ENCODE measurements at regions not wholly inside any gene's neighbourhood (a gene's known extent, or its start where the extent isn't known, plus 50 kb on each side); places are given as distances from the start of the nearest gene placed in this dataset.
"Not testable (repeated sequence)": the region's sequence is repeated elsewhere in the genome, so short reads cannot be mapped to it uniquely, and the experiment has no call there.

DNA sequence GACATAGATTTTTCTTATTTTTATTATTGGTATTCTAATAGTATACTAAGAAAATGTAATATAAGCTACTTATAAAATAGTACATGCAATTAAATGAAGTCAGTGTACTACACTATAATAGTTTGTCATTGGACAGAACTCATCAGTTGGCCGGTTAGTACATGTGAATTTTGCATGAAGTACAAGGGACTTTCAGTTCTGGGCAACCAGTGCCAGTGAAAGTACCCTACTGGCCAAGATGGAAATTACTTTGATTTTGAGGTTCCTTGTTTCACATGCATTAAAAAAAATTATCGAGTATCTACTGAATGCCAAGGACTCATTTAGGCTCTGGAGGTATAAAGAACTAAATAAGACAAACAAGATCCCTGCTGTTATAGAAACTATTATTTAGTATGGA lies 213.4 kb upstream of the ELL2 start:
- no peak for DNase-seq

DNA sequence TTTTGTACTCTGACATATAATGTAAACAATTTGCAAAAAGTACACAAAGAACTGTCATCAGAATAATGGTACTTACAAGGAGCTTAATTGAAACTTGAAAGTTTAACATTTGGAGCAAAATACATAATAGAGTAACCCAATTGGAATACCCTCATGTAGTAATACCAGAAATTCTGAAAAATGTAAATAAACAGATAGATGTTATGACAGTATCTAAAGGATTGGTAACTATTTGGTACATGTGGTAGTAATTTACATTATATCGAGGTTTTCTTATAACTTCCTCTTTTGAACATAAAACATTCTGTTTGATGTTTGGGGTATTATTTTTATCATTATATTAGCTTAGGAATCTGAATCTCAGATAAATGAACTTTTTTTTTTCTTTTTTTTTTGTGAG lies 211.7 kb upstream of the ELL2 start:
- no peak for DNase-seq

DNA sequence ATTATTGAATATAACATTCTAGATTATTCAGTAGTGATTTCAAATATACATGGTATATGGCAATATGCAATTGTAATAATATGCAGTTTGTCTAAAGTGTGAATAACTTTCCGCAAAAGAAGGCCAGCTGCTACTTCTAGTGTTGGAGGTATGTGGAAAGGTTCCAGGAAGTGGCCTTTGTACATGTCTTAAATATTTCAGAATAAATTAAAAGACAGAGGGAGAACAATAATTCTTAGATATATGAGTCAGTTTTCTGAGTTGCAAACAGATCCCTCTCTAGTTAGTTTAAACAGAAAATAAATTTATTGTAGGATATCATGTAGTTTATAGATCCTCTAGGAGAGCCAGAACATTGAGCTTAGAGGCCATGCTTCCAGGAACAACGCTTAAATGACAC lies 210.8 kb upstream of the ELL2 start:
- no peak for DNase-seq

DNA sequence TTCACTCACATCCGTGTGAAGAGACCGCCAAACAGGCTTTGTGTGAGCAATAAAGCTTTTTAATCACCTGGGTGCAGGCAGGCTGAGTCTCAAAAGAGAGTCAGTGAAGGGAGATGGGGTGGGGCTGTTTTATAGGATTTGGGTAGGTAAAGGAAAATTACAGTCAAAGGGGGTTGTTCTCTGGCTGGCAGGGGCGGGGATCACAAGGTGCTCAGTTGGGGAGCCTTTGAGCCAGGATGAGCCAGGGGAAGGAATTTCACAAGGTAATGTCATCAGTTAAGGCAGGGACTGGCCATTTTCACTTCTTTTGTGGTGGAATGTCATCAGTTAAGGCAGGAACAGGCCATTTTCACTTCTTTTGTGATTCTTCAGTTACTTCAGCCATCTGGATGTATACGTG lies 210.3 kb upstream of the ELL2 start:
- DNase-seq = not testable (repeated sequence)

DNA sequence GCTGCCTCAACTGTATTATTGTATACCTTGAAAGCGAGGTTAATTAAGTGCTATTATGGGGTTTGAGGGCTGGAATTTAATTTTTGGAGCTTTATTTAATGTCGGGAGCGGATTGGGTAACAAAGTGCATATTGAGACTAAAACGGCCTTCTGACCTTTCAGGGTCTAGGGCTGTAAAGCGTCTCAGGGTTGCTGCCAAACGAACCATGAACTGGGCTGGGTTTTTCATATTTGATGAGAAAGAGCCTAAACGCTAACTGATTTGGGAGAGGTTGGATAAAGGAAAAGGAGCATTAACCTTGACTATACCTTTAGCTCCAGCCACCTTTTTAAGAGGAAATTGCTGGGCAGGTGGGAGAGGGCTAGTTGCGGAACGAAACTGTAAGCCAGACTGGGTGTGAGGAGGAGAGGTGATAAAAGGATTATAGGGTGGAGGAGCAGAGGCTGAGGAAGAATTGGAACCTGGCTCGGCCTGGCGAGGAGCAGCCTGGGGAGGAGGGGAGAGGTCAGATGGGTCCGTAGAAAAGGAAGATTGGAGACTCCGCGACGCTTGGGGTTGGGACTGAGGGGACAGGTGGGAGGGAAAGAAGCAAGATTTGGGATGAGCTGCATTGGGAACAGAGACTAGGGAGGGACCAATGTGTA lies 209.0 kb upstream of the ELL2 start:
- not testable (repeated sequence) for DNase-seq

DNA sequence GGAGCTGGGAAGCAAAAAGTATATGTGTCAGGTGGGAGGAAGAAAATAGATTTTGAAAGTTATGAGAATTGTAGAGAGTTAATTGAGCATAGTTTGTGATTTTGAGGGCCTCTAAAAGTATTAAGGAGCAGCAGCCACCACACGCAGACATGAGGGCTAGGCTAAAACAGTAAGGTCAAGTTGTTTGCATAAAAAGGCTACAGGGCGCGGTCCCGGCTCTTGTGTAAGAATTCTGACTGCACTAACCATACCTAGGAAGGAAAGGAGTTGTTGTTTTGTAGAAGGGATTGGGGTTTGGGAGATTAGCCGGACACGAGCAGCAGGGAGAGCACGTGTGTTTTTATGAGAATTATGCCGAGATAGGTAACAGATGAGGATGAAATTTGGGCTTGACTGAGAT lies 207.2 kb upstream of the ELL2 start:
- not testable (repeated sequence) for DNase-seq

DNA sequence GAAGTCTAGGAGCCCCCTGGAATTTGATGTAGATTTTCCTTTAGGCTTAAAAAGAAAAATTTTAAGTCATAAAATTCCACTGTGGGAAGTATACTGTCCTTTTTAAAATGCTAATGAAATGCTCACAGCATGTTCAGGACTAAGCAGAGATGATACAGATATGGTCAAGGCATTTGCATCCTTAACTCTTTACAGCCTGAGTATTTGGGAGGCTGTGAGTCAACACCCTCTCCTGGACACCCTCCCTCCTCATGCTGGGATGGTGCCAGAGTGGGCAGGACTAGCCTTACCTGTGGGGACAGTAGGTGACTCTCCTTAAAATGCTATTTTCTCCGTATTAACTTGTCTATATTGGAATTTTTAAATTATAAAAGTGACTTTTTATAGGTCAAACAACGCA lies 197.4 kb upstream of the ELL2 start:
- DNase-seq = no peak

DNA sequence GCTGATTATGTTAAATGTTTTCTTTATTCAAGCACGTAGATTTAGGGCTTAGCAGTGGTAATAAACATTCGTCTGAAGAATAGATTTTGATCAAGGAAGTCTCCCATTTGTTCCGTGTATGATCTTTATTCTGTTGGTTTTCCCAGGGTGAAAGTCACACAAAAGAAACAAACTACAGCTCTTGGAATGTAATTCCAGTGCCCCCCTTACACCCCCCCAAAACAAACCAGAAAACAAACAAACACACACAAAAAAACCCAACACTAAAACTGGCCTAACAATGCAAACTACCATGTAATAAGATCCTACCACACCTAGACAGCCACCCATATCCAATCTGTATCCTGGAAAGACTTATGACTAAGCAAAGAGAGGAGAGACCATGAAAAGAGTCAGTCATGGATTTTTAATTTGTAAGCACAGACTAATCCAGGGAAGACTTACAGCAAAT lies 196.2 kb upstream of the ELL2 start:
- no peak for DNase-seq

DNA sequence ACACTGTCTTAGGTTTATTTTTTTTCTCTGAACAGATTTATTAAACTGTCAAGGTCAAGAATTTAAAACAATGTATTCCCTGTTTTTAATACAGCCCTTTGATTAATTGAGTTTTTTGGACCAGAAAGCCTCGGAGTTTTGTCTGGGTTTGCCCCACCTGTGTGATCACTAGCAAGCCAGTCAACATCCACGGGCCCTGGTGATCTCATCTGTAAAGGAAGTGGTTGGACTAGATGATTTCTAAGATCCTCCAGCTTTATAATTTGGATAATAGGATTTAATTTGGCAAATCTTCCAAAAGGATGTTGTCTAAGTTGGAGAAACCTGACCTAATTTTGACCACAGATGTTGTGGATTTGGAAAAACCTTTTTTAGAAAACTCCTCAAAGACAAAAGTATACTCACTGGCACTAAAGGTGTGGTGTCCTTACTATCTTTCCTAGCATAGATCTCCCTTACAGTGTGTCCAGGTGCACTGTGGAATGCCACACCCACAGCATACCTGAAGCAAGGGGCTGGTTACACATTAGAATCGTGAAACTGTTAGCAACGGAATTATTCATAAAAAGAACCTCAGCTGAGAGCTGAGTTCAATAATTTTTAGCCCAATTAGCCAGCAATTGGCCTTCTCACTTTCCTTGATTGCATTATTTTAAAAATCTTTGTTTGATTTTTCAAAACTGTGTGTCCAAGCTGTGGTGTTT lies 195.6 kb upstream of the ELL2 start:
- no peak for DNase-seq

DNA sequence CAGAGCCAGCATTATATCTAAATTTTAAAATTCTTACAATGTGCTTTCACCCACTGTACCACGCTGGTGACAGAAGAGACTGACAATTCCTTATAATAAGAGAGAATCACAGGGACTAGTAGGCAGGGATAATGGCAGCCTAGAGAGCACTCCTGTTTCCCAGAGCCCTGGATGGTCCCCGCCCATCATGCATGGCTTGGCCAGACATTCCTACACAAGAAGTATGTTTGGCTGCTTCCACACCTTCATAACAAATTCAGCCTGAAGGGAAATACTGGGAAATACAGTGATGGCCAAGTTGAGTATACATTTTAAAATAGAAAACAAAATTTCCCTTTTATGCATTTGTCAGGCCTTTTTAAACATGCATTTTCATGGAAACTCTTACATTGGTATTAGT lies 193.5 kb upstream of the ELL2 start:
- no peak for DNase-seq

DNA sequence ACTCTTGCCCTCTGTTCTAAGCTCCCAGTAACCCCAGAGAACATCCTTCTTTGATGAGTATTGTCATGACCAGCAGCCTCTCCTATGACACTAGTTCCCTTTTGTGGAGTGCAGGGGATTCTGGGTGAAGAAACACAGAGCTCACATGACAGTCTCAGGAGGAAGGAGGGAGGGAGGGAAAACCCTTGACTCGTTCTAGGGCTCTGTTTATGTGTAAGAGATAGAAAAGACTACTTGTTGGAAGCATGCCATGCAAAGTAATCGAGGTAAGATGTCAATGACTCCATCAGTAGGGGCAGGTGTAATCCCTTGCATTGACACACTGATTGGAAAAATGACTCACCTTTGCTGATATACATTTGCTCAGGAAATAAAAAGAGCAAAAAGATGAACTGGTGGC lies 190.2 kb upstream of the ELL2 start:
- DNase-seq = no peak

DNA sequence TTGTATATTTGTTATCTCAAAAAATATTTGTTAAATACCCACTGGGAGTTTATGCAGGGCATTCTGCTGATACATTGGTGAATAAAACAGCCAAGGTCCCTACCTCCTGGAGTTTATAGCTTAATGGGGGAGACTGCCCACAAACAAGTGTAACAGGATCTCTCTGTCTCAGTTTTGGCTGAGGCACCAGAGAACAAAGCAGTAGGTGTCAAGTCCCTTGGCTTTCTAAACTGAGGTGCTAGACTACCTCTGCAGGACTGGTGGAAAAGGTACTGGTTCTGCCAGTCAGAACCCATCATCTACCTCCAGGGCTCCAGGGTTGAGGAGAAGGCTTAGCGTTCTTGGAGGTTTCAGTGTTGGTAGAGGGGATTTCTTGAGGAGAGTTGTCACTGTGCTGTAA lies 188.4 kb upstream of the ELL2 start:
- DNase-seq = no peak

DNA sequence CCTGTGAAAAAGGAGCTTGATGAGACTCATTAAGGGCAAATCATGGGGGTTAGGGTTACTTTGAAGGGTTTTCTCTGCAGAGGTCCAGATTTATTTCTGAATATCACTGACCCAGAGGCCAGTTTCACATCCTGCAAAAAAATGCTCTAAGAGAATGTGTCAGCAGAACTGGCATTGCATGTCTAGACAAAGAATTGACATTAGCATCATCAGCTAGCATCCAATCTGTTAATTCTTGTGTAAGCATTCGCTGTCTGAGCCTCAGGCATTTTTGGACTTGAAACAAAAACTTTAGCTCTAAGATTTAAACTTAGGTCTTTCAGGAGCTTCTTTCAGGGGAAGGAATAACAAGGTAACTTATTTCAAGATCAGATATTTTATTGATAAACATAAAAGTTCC lies 187.9 kb upstream of the ELL2 start:
- no peak for DNase-seq

DNA sequence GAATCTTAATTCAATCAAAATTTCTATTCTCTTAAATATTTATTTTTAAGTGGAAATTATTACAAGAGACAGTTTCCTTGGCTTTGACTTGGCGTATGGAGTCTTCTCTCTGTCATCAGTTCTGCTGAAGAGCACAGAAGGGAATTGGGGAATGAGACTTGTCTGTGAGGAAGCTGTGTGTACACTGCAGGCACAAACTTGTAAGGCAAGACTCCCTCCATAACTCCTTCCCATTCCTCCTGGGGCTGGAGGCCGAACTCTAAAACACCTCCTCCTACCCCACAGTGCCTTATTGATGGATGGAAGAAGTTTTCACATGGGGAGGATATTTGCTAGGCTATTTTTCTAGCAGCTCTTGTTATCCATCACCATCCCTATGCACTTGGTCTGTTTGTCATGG lies 187.4 kb upstream of the ELL2 start:
- no peak for DNase-seq

DNA sequence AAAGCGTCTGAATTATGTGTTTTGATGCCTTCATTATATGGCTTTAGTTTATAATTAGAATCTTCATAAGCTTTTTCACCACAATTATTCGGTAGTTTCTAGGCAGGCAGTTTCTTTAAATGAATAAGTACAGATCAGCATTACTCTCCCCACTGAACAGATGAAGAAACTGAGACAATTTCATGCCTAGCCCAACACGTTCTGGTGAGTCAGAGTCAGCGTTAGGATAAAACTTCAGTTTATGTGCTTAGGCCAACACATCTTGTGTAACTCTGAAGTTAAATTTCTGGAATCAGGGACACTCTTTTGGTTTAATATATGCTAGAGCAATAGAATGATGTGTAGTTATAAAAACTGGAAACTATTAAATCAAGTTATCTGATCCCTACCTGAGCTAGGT lies 186.7 kb upstream of the ELL2 start:
- no peak for DNase-seq

DNA sequence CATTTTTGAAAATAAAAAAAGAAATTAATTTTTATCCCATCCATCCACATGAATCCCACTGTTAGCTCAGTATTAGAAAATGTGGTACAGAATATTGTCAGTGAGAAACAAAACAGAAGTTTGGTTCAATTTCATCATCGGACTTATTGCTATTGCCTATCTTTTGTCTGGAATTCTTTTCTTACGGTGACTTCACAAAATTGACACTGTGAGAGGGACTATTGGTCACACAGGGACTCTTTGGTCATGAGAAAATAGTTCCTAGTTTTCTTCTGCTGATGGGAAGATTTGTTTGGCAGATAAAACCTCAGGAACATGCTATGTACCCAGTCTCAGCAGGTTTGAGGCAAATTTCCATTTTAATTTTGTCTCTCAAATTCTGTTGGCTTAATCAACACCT lies 186.2 kb upstream of the ELL2 start:
- DNase-seq = no peak

DNA sequence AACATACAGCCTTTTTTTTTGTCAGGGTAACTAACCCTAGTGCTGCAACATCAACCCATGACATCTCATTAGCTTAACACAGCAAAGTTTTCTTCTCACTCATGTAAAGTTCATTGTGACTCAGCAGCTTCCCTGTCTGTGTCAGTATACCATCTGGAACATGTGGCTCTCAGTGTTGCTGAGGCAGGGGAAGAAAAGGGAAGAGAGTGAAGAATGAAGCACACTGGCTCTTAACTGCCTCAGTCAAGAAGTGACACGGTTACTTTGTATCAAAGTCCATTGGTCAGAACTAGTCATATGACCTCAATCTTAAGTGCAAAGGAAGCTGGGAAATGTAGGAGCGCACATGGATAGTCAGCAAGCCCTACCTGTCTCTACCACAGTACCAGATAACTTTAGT lies 185.0 kb upstream of the ELL2 start:
- peak in 4 of 56 donors; percentile 6 to 20 (median 12) for DNase-seq

DNA sequence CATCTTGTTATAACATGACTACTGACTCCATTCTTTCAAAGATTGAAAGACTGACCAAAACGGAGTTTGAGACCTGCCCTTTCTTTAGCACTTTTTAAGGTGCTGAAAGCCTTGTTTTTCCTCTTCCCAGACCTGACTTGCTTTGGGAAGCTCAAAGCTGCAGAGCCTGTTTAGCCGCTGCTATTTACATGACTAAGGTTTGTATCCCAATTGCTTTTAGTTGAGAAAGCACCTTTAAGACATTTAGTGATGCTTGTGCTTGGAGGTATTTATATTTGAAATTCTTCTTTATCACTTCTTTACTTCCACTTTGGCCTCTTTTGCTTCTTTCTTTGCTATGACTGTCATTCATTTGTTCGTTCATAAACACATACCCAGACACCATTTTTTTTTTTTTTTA lies 182.6 kb upstream of the ELL2 start:
- no peak for DNase-seq

DNA sequence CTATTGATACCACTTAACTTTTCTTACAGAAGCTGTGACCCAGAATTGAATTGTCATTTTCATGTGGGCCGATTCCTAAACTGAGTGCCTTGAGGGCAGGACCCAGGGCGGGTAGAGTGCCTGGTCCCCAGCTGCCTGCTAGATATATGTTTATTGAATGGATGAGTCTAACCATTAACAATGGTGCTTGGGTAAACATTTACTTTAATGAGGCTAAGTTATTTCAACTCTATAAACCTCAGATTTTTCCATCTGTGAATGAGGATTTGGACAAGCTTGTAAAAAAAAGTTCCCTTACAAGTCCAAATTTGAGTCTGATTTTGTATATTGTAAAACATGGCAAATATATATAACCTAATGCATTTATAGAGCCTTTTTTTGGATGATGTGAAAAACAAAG lies 181.8 kb upstream of the ELL2 start:
- DNase-seq = no peak

DNA sequence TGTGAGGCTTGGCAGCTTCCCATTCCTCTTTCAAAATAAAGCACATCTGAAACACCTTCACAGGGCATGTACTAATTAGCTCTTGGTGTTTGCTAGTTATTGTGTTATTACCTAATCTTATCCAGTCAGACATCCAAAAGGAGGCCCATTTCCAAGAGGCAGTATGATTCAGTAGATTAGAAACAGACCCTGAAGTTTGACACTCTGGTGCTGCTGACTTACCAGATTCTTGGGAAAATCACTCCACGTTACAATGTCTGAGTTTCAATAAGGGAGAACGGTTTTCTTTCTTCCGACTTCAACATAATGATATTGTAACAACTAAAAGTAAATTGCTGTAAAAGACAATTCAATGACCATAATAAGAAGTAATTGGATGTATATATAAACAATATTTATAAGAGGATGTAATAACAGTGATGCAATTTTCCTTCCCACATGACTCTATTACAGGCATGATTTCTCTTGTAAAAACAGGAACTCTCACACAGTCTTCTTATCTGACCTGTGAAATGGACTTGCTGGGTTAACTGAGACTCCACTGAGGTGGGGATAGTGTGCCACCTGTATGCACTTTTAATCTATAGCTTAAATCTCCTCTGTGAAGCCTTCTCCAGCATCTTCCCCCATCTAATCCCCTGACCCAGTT lies 181.3 kb upstream of the ELL2 start:
- DNase-seq = no peak

DNA sequence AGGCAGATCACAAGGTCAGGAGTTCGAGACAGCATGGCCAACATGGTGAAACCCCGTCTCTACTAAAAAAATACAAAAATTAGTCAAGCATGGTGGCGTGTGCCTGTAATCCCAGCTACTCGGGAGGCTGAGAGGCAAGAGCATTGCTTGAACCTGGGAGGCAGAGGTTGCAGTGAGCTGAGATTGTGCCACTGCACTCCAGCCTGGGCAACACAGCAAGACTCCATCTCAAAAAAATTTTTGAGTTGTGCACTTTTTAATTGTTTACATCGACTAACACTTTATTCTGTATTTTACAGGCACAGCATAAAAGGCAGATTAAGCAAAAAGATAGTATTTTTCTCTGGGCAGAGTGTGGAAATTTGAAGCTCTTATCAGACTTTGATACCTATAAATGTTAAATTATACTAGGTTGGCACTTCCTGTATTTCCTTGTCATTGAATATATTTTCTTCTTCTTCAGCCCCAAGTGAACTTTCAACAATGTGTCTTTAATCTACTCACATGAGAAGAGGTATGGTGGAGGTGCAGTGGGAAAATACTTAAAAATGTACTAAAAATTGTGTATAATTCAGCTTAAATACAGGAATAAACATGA lies 180.6 kb upstream of the ELL2 start:
- no peak for DNase-seq

DNA sequence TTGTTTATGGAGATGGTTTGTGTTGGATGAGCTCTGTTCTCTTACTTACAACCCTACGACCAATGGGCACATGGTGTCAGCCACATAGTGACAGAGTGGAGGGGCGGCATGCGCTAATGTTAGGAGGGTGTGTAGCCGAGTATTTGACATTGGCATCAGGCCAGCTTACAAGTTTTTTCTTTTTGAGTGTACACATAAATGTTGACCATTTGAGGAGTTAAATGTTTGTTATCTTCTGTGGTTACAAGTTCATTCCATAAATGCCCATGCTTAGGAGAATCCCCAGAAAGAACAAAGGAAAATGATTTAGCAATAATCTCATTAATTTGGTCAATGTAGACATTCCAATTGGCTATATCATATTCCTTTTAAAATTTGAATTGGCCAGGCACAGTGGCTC lies 180.1 kb upstream of the ELL2 start:
- DNase-seq = no peak

DNA sequence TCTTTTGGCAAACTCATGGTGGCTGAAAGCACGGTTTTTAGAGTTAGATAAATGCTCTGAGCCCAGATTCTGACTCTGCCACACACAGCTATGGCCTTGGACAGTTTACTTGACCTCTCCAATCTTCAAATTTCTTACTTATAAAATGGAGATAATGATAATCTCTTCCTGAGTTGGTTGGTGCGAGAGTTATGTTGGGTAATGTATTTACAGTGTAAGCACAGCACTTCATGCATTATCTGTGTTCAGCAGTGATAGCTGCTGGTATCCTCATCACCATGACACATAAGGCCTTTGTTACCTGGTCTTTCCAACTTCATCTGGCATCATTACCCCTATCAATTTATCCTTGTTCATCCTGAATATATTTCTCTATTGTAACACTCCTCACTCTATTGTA lies 178.8 kb upstream of the ELL2 start:
- no peak for DNase-seq
